H1 (cell line): ENCODE measurements at regions not wholly inside any gene's neighbourhood (a gene's known extent, or its start where the extent isn't known, plus 50 kb on each side); places are given as distances from the start of the nearest gene placed in this dataset.

Source experiments
- BCL11A ChIP-seq, 2 experiments: IDR thresholded peaks; one replicate each; pipeline ENCODE4 v1.6.1; 2011; ENCODE audit warnings: low read depth in 2 of 2, low read length in 2 of 2, mild to moderate bottlenecking in 2 of 2
- CHD2 ChIP-seq: IDR thresholded peaks from 2 replicates; pipeline ENCODE4 v1.6.1; 2012; ENCODE audit warnings: low read length, improper control_type of control experiment
- KDM1A ChIP-seq: fragments of 200-600, 300-600 bp; sonication (generic); IDR thresholded peaks from 2 replicates; pipeline ENCODE4 v1.7.1; 2016; ENCODE audit warnings: mild to moderate bottlenecking, low read length, borderline replicate concordance
- KDM5A ChIP-seq: fragments of 200-600 bp; IDR thresholded peaks from 2 replicates; pipeline ENCODE4 v1.7.1; 2012; ENCODE audit warnings: mild to moderate bottlenecking, low read length, inconsistent platforms, mixed read lengths
- POLR2A ChIP-seq, 2 experiments: IDR thresholded peaks; 1 replicate in 1 of 2; 2 replicates in 1 of 2; pipeline ENCODE4 v1.6.1; 2011; ENCODE audit warnings: low read depth in 2 of 2, low read length in 2 of 2, mild to moderate bottlenecking in 2 of 2; ENCODE audit errors: control extremely low read depth in 1 of 2

DNA sequence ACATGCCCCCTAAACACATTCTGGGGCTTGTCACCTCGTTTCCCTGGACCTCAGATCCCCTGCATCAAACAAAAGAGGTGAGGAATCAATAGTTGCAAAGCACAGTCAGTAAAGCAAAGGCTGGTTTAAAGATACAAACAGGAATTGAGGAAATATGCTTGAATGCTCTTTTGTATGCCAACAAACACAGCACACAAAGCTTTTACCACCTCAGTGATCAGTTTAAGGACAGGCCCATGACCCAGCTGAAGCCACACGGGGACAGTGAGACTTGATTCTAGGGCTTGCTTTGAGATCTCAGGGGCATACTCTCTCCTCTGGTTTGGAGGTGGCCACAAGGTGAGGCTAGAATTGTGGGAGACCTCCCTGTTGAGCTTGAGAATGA lies 182.9 kb upstream of the CST7 start (continued):
- TF ChIP-seq KDM5A (no peak), KDM1A (no peak), POLR2A (IDR thresholded peaks at IDR 0.05; ENCODE audit: control extremely low read depth in 1 of 2, low read depth in 2 of 2, low read length in 2 of 2) (no peak), CHD2 (no peak), BCL11A (IDR thresholded peaks at IDR 0.05; ENCODE audit: low read depth in 2 of 2, low read length in 2 of 2) (no peak)
